OCI-LY1 (cell line): ENCODE measurements at regions not wholly inside any gene's neighbourhood (a gene's known extent, or its start where the extent isn't known, plus 50 kb on each side); places are given as distances from the start of the nearest gene placed in this dataset.

Experiments used
- H2AFZ ChIP-seq: fragments of 200-600 bp; sonication (generic), shearing (Covaris generic); 2 replicates; pipeline ENCODE4 v1.6.0; 2014; ENCODE audit warnings: antibody characterized with exemption, mild to moderate bottlenecking, low read length
- H3F3A ChIP-seq: fragments of 200-600 bp; sonication (generic), shearing (Covaris generic); 2 replicates; pipeline ENCODE4 v1.6.0; 2014; ENCODE audit warnings: mild to moderate bottlenecking, antibody characterized with exemption, low read length, moderate library complexity; ENCODE audit not compliant: insufficient read depth
- H3K27ac ChIP-seq: fragments of 200-600 bp; sonication (generic); 2 replicates; pipeline ENCODE4 v1.5.1; 2014; ENCODE audit warnings: low read length, mixed run types, mild to moderate bottlenecking, low read depth; ENCODE audit not compliant: poor library complexity, severe bottlenecking
- H3K27me3 ChIP-seq: fragments of 200-600 bp; sonication (generic); 2 replicates; pipeline ENCODE4 v1.6.0; 2014; ENCODE audit warnings: antibody characterized with exemption, mild to moderate bottlenecking, low read length, moderate library complexity; ENCODE audit not compliant: insufficient read depth
- H3K36me3 ChIP-seq: fragments of 200-600 bp; sonication (generic); 2 replicates; pipeline ENCODE4 v1.6.1; 2014; ENCODE audit warnings: mild to moderate bottlenecking, antibody characterized with exemption, low read length, moderate library complexity, mixed read lengths; ENCODE audit not compliant: insufficient read depth
- H3K4me1 ChIP-seq: fragments of 200-600 bp; sonication (generic); 2 replicates; pipeline ENCODE4 v1.5.1; 2014; ENCODE audit warnings: mild to moderate bottlenecking, low read length, moderate library complexity; ENCODE audit not compliant: insufficient read depth, severe bottlenecking
- H3K4me2 ChIP-seq: fragments of 200-600 bp; sonication (generic), shearing (Covaris generic); 2 replicates; pipeline ENCODE4 v1.6.1; 2014; ENCODE audit warnings: low read length
- H3K4me3 ChIP-seq: fragments of 200-600 bp; sonication (generic); 2 replicates; pipeline ENCODE4 v1.5.1; 2014; ENCODE audit warnings: low read length, low read depth, mild to moderate bottlenecking, mixed read lengths; ENCODE audit not compliant: poor library complexity, severe bottlenecking
- H3K79me2 ChIP-seq: fragments of 200-600 bp; shearing (Covaris generic); 2 replicates; pipeline ENCODE4 v1.6.1; 2016; ENCODE audit warnings: mixed run types, low read length, mixed read lengths; ENCODE audit not compliant: insufficient read depth
- H3K9ac ChIP-seq: fragments of 200-600 bp; sonication (generic), shearing (Covaris generic); 2 replicates; pipeline ENCODE4 v1.6.1; 2014; ENCODE audit warnings: mild to moderate bottlenecking, low read length, mixed read lengths
- H3K9me2 ChIP-seq: fragments of 200-600 bp; sonication (generic), shearing (Covaris generic); 2 replicates; pipeline ENCODE4 v1.6.1; 2014; ENCODE audit warnings: low read depth, mild to moderate bottlenecking, low read length, mixed read lengths
- H3K9me3 ChIP-seq: fragments of 200-600 bp; shearing (Covaris generic); 2 replicates; pipeline ENCODE4 v1.6.1; 2014; ENCODE audit warnings: low read length, mixed read lengths
- H4K20me1 ChIP-seq: fragments of 200-600 bp; sonication (generic), shearing (Covaris generic); 2 replicates; pipeline ENCODE4 v1.6.0; 2016; ENCODE audit warnings: mild to moderate bottlenecking, low read length; ENCODE audit not compliant: insufficient read depth
- CTCF ChIP-seq: fragments of 200-600 bp; sonication (generic), shearing (Covaris generic); IDR thresholded peaks from 2 replicates; pipeline ENCODE4 v1.5.1; 2017; ENCODE audit warnings: mild to moderate bottlenecking, antibody characterized with exemption, low read length, moderate library complexity, mixed read lengths
- EZH2 ChIP-seq: fragments of 200-600 bp; sonication (generic), shearing (Covaris generic); IDR thresholded peaks from 2 replicates; pipeline ENCODE4 v1.8.0; 2017; ENCODE audit warnings: borderline replicate concordance, mixed run types, mild to moderate bottlenecking, antibody characterized with exemption, low read length, moderate library complexity, mixed read lengths

DNA sequence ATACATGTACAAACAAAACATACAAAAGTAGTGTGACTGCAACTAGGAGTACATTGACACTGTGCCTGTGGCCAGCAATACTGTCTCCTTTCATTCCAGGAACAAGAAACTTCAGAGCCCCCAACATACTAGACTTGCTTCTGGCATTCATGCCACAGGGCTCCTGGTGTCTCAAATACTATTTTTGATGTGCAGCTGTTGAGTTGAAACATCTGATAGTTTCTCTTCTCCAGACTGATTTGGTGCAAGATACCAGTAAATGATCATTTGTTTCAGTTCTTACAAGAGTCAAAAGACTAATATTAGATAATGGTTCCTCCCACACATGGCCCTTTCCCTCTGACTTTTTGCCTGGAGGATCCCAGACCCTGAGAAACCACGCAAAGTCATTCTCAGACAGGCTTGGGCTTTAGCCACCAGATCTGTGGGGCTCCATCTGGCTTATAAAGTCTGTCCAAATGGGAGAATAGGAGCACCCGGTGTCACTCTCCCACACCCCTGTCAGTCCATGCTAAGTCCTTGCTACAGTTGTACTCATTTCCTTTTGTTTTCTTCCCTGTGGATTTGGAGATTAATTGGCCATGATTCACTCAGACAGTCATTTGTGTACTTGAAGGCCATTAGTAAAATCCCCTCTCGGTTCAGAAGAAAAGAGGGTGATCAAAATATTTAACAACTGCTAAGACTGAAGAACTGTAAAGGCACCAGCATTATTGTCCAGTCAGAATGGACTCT lies 163.5 kb upstream of the RUNX1 start:
- Histone ChIP-seq H4K20me1 (no peaks in the 10 kb centered on the region), H3K4me3 (no peak overlapping the region), H3K9me2 (no peaks in the 10 kb centered on the region), H3K27me3 (no peaks in the 10 kb centered on the region), H3K79me2 (no peaks in the 10 kb centered on the region), H3K9ac (no peak overlapping the region), H3K36me3 (no peaks in the 10 kb centered on the region), H3K9me3 (no peaks in the 10 kb centered on the region), H3K27ac (no peak overlapping the region), H3K4me2 (no peak overlapping the region), H3K4me1 (no peaks in the 10 kb centered on the region), H3F3A (no peaks in the 10 kb centered on the region), H2AFZ (no peak overlapping the region)
- TF ChIP-seq CTCF: no peak
- no peak for TF ChIP-seq EZH2

GRCh38 chr21:35211782-35212181 lies 162.7 kb upstream of the RUNX1 start:
- Histone ChIP-seq H3K27me3 (no peaks in the 10 kb centered on the region), H3K4me3 (no peak overlapping the region), H3K9ac (no peak overlapping the region), H3K27ac (no peak overlapping the region), H4K20me1 (no peaks in the 10 kb centered on the region), H3K4me1 (peaks cover 6% of the 10 kb centered on the region), H3K36me3 (no peaks in the 10 kb centered on the region), H3K4me2 (no peak overlapping the region), H3K9me3 (no peaks in the 10 kb centered on the region), H2AFZ (no peak overlapping the region), H3K79me2 (no peaks in the 10 kb centered on the region), H3F3A (no peaks in the 10 kb centered on the region), H3K9me2 (no peaks in the 10 kb centered on the region)
- TF ChIP-seq EZH2 (no peak), CTCF (no peak)

DNA sequence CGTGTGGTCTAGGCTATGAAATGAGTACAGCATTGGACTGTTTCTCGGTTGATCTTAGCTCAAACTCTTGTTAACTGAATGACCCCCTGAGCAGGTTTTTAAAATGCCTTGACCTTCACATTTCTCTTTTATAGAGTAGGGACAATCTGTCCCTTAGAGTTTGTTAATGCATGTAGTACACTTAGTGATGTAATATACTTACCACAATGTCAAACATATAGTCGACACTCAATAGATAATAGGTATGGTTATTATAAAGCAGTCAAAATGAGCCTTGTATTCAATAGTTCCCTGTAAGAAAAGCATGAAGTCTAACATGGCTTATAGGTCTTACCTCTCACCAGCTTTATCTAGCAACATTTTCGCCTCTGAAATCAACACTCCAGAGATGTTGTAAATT lies 161.0 kb upstream of the RUNX1 start:
- Histone ChIP-seq H3K27ac (no peak overlapping the region), H3K79me2 (no peaks in the 10 kb centered on the region), H3K4me3 (no peak overlapping the region), H3K4me1 (peaks cover 23% of the 10 kb centered on the region), H3K9me3 (no peaks in the 10 kb centered on the region), H3F3A (no peaks in the 10 kb centered on the region), H3K4me2 (no peak overlapping the region), H3K9ac (no peak overlapping the region), H4K20me1 (no peaks in the 10 kb centered on the region), H3K9me2 (no peaks in the 10 kb centered on the region), H2AFZ (no peak overlapping the region), H3K36me3 (no peaks in the 10 kb centered on the region), H3K27me3 (no peaks in the 10 kb centered on the region)
- TF ChIP-seq EZH2 (no peak), CTCF (no peak)
